Epithelial cell of proximal tubule (primary cell): ENCODE measurements at regions not wholly inside any gene's neighbourhood (a gene's known extent, or its start where the extent isn't known, plus 50 kb on each side); places are given as distances from the start of the nearest gene placed in this dataset.

Experiments
- DNase-seq: peaks from one replicate; pipeline ENCODE4 v3.0.0-alpha.2; 2011; ENCODE audit warnings: low read depth
- H3K4me3 ChIP-seq: 2 replicates; pipeline ENCODE4 v1.5.1; 2011; ENCODE audit warnings: low read depth, mild to moderate bottlenecking, low read length
- CTCF ChIP-seq: conservative IDR thresholded peaks from 2 replicates; pipeline ENCODE4 v1.5.1; 2012; ENCODE audit warnings: low read depth, mild to moderate bottlenecking, low read length

GRCh38 chr22:47282851-47283250 is 520.4 kb downstream of the TBC1D22A start:
- no peak for TF ChIP-seq CTCF
- DNase-seq, result no peak
- H3K4me3 ChIP-seq, result no peak overlapping the region

- DNase-seq, result no peak
- no peak for TF ChIP-seq CTCF
- no peak overlapping the region for H3K4me3 ChIP-seq
Measured at GRCh38 chr22:47282366-47282765, 519.9 kb downstream of the TBC1D22A start.

- no peak overlapping the region for H3K4me3 ChIP-seq
- no peak for TF ChIP-seq CTCF
- DNase-seq, result peak; percentile 32
Measured at GRCh38 chr22:47281126-47282106, 519.0 kb downstream of the TBC1D22A start.

GRCh38 chr22:47280301-47280700 is 517.9 kb downstream of the TBC1D22A start:
- TF ChIP-seq CTCF, result no peak

GRCh38 chr22:47279746-47280145 is 517.3 kb downstream of the TBC1D22A start:
- no peak overlapping the region for H3K4me3 ChIP-seq
- no peak for DNase-seq
- no peak for TF ChIP-seq CTCF

More at GRCh38 chr22:47280301-47280700, 517.9 kb downstream of the TBC1D22A start:
- no peak overlapping the region for H3K4me3 ChIP-seq
- DNase-seq, result no peak

GRCh38 chr22:47279337-47279736 is 516.9 kb downstream of the TBC1D22A start:
- TF ChIP-seq CTCF, result no peak
- no peak for DNase-seq
- H3K4me3 ChIP-seq, result no peak overlapping the region

- no peak for DNase-seq
- no peak overlapping the region for H3K4me3 ChIP-seq
- no peak for TF ChIP-seq CTCF
Measured at GRCh38 chr22:47278655-47279054, 516.2 kb downstream of the TBC1D22A start.
